OCI-LY1 (cell line): ENCODE measurements at regions not wholly inside any gene's neighbourhood (a gene's known extent, or its start where the extent isn't known, plus 50 kb on each side); places are given as distances from the start of the nearest gene placed in this dataset.

ENCODE experiments used
- EZH2 ChIP-seq: fragments of 200-600 bp; sonication (generic), shearing (Covaris generic); IDR thresholded peaks from 2 replicates; pipeline ENCODE4 v1.8.0; 2017; ENCODE audit warnings: borderline replicate concordance, mixed run types, mild to moderate bottlenecking, antibody characterized with exemption, low read length, moderate library complexity, mixed read lengths
- TF ChIP-seq, protein P1 (sequence below): fragments of 200-600 bp; sonication (generic), shearing (Covaris generic); IDR thresholded peaks from 2 replicates; pipeline ENCODE4 v1.5.1; 2017; ENCODE audit warnings: mild to moderate bottlenecking, antibody characterized with exemption, low read length, moderate library complexity, mixed read lengths

DNA sequence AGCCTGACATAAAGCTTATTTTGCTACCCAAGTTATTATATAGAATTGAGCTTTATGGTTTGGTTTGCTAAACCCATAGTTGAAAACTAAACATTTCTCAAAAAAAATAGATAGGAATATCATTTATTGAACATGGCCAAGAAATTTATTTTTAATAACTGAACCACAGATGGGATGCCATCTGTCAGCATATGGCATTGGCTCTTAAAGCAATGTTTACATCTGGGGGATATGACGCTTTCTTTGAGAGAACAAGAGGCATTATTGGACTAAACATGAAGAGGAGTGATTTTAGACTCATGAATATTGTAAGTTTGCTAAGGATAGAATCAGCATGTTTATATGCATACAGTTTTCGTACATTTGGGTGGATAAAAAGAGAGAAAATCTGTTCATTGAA is 132.6 kb upstream of the SLIT2 start:
- TF ChIP-seq, protein P1, sequence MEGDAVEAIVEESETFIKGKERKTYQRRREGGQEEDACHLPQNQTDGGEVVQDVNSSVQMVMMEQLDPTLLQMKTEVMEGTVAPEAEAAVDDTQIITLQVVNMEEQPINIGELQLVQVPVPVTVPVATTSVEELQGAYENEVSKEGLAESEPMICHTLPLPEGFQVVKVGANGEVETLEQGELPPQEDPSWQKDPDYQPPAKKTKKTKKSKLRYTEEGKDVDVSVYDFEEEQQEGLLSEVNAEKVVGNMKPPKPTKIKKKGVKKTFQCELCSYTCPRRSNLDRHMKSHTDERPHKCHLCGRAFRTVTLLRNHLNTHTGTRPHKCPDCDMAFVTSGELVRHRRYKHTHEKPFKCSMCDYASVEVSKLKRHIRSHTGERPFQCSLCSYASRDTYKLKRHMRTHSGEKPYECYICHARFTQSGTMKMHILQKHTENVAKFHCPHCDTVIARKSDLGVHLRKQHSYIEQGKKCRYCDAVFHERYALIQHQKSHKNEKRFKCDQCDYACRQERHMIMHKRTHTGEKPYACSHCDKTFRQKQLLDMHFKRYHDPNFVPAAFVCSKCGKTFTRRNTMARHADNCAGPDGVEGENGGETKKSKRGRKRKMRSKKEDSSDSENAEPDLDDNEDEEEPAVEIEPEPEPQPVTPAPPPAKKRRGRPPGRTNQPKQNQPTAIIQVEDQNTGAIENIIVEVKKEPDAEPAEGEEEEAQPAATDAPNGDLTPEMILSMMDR, result no peak
- no peak for TF ChIP-seq EZH2
